Keratinocyte (primary cell): ENCODE measurements at regions not wholly inside any gene's neighbourhood (a gene's known extent, or its start where the extent isn't known, plus 50 kb on each side); places are given as distances from the start of the nearest gene placed in this dataset.

Source experiments
- DNase-seq: peaks from one replicate; pipeline ENCODE4 v3.0.0-alpha.2; 2011; ENCODE audit warnings: low read depth, missing footprints, low spot score
- FAIRE-seq: peaks from 2 replicates; lab custom pipeline; 2011; peaks lifted over from hg19 to GRCh38; lab: Jason Lieb, UNC
- H2AFZ ChIP-seq: 2 replicates; pipeline ENCODE4 v1.6.0; 2012; ENCODE audit warnings: low read length, control low read depth, inconsistent platforms; ENCODE audit not compliant: control insufficient read depth
- H3K27ac ChIP-seq: 2 replicates; pipeline ENCODE4 v1.5.1; 2011; ENCODE audit warnings: low read length; ENCODE audit not compliant: control insufficient read depth, insufficient read depth
- H3K27me3 ChIP-seq: 3 replicates; pipeline ENCODE4 v1.6.0; 2011; ENCODE audit warnings: low read length; ENCODE audit not compliant: control insufficient read depth, insufficient read depth; ENCODE audit errors: extremely low read depth
- H3K36me3 ChIP-seq, 2 experiments: 2 replicates in 1 of 2; 3 replicates in 1 of 2; pipeline ENCODE4 v1.5.1; 2011; ENCODE audit warnings: low read length in 2 of 2, mild to moderate bottlenecking in 1 of 2; ENCODE audit not compliant: control insufficient read depth in 2 of 2, insufficient read depth in 2 of 2; ENCODE audit errors: extremely low read depth in 1 of 2
- H3K4me1 ChIP-seq: 3 replicates; pipeline ENCODE4 v1.5.1; 2011; ENCODE audit warnings: low read length; ENCODE audit not compliant: control insufficient read depth, insufficient read depth; ENCODE audit errors: extremely low read depth
- H3K4me2 ChIP-seq: 3 replicates; pipeline ENCODE4 v1.6.0; 2011; ENCODE audit warnings: low read depth, low read length; ENCODE audit not compliant: control insufficient read depth, insufficient read depth; ENCODE audit errors: extremely low read depth
- H3K4me3 ChIP-seq, 3 experiments: fragments of 200-600 bp in 1 of 3; sonication (generic) in 1 of 3; 2 replicates in 2 of 3; 3 replicates in 1 of 3; pipeline ENCODE4 v1.5.1; 2011 to 2016; ENCODE audit warnings: low read length in 3 of 3, mild to moderate bottlenecking in 3 of 3, control low read depth in 2 of 3, inconsistent platforms in 1 of 3, low read depth in 1 of 3, mixed read lengths in 1 of 3, mixed run types in 1 of 3, moderate library complexity in 1 of 3; ENCODE audit not compliant: control insufficient read depth in 2 of 3, insufficient read depth in 2 of 3; ENCODE audit errors: extremely low read depth in 1 of 3
- H3K79me2 ChIP-seq: 2 replicates; pipeline ENCODE4 v1.6.0; 2012; ENCODE audit warnings: low read length; ENCODE audit not compliant: control insufficient read depth, insufficient read depth
- H3K9ac ChIP-seq: 3 replicates; pipeline ENCODE4 v1.6.0; 2011; ENCODE audit warnings: low read length; ENCODE audit not compliant: control insufficient read depth, insufficient read depth; ENCODE audit errors: extremely low read depth
- H3K9me1 ChIP-seq: 3 replicates; pipeline ENCODE4 v1.6.0; 2011; ENCODE audit warnings: low read length; ENCODE audit not compliant: control insufficient read depth, insufficient read depth; ENCODE audit errors: extremely low read depth
- H3K9me3 ChIP-seq: 2 replicates; pipeline ENCODE4 v1.5.1; 2012; ENCODE audit warnings: low read depth, low read length; ENCODE audit not compliant: control insufficient read depth
- H4K20me1 ChIP-seq: 3 replicates; pipeline ENCODE4 v1.6.0; 2011; ENCODE audit warnings: low read length; ENCODE audit not compliant: control insufficient read depth, insufficient read depth; ENCODE audit errors: extremely low read depth
- EZH2 ChIP-seq: IDR thresholded peaks from one replicate; pipeline ENCODE4 v1.6.1; 2012; ENCODE audit warnings: inconsistent platforms, mild to moderate bottlenecking, low read length, moderate library complexity
- dilution Hi-C: fragments of 300-500 bp; cut with MboI; formaldehyde crosslinking; loops from one replicate; pipeline ENCODE4 v1.7.0; 2020; ENCODE audit warnings: low sequenced_read_pairs; ENCODE audit not compliant: extremely low pct_ligation_motif_present
- TF ChIP-seq, protein P1 (sequence below), 3 experiments: IDR thresholded peaks in 1 of 3; conservative IDR thresholded peaks in 1 of 3; optimal IDR thresholded peaks in 1 of 3; 2 replicates in 2 of 3; 3 replicates in 1 of 3; pipeline versions ENCODE3 to v1.5.1; 2011; ENCODE audit warnings: low read length in 3 of 3, mild to moderate bottlenecking in 3 of 3, moderate library complexity in 2 of 3, control low read depth in 1 of 3, inconsistent platforms in 1 of 3; ENCODE audit not compliant: insufficient read depth in 2 of 3; ENCODE audit errors: extremely low read depth in 1 of 3

DNA sequence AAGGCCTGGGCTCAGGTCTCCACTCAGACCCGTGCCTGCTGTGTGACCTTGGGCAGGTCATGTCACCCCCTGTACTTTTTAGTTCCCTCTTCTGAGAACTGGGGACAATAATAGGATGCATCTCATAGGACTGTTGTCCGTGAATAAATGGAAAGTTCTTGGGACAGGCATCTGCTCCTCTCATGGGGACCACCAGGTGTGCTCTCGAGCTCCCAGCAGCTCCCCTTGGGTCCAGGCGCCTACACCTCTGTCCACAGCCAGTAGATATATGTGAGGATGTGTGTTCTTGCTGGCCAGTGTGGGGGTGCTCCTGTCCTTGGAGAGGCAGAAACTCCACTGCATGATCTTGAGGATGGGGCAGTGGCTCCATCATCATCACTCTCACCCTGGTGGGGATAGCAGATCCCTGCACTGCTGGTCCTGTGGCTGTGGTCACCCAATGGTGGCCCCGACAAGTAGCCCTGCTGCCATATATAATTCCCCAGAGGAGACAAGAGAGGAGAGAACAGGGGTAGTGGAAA is 257.6 kb upstream of the TLE3 start:
- Histone ChIP-seq H4K20me1 (no peaks in the 10 kb centered on the region), H3K9ac (no peak overlapping the region), H3K9me3 (no peaks in the 10 kb centered on the region), H3K4me1 (no peaks in the 10 kb centered on the region), H3K36me3 (no peaks in the 10 kb centered on the region), H3K9me1 (no peaks in the 10 kb centered on the region), H3K27ac (no peak overlapping the region), H3K79me2 (no peaks in the 10 kb centered on the region), H3K4me3 (no peak overlapping the region), H3K27me3 (peaks cover 59% of the 10 kb centered on the region), H2AFZ (no peak overlapping the region), H3K4me2 (no peak overlapping the region)
- dilution Hi-C loops: no loop called here
- TF ChIP-seq, protein P1, sequence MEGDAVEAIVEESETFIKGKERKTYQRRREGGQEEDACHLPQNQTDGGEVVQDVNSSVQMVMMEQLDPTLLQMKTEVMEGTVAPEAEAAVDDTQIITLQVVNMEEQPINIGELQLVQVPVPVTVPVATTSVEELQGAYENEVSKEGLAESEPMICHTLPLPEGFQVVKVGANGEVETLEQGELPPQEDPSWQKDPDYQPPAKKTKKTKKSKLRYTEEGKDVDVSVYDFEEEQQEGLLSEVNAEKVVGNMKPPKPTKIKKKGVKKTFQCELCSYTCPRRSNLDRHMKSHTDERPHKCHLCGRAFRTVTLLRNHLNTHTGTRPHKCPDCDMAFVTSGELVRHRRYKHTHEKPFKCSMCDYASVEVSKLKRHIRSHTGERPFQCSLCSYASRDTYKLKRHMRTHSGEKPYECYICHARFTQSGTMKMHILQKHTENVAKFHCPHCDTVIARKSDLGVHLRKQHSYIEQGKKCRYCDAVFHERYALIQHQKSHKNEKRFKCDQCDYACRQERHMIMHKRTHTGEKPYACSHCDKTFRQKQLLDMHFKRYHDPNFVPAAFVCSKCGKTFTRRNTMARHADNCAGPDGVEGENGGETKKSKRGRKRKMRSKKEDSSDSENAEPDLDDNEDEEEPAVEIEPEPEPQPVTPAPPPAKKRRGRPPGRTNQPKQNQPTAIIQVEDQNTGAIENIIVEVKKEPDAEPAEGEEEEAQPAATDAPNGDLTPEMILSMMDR (optimal IDR thresholded peaks at IDR 0.05 in 1 of 3, IDR thresholded peaks at IDR 0.05 in 1 of 3, conservative IDR thresholded peaks at IDR 0.05 in 1 of 3; ENCODE audit: extremely low read depth in 1 of 3, insufficient read depth in 2 of 3, low read length in 3 of 3): peak in 1 of 3 experiments; percentile 11
- TF ChIP-seq EZH2: no peak
- FAIRE-seq (no peak), DNase-seq (no peak)

DNA sequence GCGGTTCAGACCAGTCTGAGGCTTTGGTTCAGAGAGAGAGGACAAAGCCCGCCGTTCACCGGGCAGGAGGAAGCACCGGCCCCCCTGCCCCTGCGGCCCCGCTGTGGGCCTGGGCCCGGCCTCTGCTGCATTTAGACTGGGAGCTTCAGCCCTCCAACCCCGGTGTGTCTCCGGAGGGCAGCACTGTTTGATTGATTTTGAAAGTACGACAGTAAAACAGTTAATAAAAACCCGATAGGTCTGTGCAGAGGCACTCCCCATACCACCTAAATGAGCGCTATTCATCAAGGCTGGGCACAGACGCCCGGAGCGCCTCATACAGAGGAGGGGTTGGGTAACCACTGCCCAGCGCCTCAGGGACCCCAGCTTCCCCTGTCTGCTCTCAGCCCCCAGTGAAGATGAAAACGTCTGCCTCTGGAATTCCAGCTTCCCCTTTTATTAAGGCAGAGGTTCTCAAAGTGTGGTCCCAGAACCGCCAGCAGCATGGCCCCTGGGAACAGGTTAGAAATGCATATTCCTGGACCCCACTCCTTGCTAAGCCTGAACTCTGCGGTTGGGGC is 256.7 kb upstream of the TLE3 start:
- TF ChIP-seq, protein P1 (optimal IDR thresholded peaks at IDR 0.05 in 1 of 3, IDR thresholded peaks at IDR 0.05 in 1 of 3, conservative IDR thresholded peaks at IDR 0.05 in 1 of 3; ENCODE audit: extremely low read depth in 1 of 3, insufficient read depth in 2 of 3, low read length in 3 of 3): no peak
- TF ChIP-seq EZH2: no peak
- Histone ChIP-seq H3K79me2 (no peaks in the 10 kb centered on the region), H3K9me1 (no peaks in the 10 kb centered on the region), H3K4me3 (no peak overlapping the region), H3K27me3 (peaks cover 55% of the 10 kb centered on the region), H3K4me2 (no peak overlapping the region), H3K4me1 (peaks cover 1% of the 10 kb centered on the region), H3K27ac (no peak overlapping the region), H3K36me3 (no peaks in the 10 kb centered on the region), H2AFZ (no peak overlapping the region), H3K9me3 (no peaks in the 10 kb centered on the region), H3K9ac (no peak overlapping the region), H4K20me1 (no peaks in the 10 kb centered on the region)
- FAIRE-seq (no peak), DNase-seq (no peak)
- dilution Hi-C loops: no loop called here
